ENCODE measurements at regions not wholly inside any gene's neighbourhood (a gene's known extent, or its start where the extent isn't known, plus 50 kb on each side); places are given as distances from the start of the nearest gene placed in this dataset.

- TF ChIP-seq CTCF (IDR thresholded peaks at IDR 0.05) (no peak), POLR2A (IDR thresholded peaks at IDR 0.05) (no peak)
Measured at GRCh38 chr3:104594491-104594890, 772.2 kb upstream of the ALCAM start.
